DND-41 (cell line): ENCODE measurements at regions not wholly inside any gene's neighbourhood (a gene's known extent, or its start where the extent isn't known, plus 50 kb on each side); places are given as distances from the start of the nearest gene placed in this dataset.

Source experiments
- ATAC-seq: fragments of 200-7000 bp; cut with Tn5 transposase; 3 replicates; pipeline ENCODE4 v1.9.1; 2021; ENCODE audit warnings: low read depth; ENCODE audit not compliant: insufficient read depth
- DNase-seq: peaks from one replicate; pipeline ENCODE4 v3.0.0-alpha.2; 2020
- H2AFZ ChIP-seq: 2 replicates; pipeline ENCODE4 v1.6.0; 2012; ENCODE audit warnings: low read depth, low read length
- H3K27ac ChIP-seq: 2 replicates; pipeline ENCODE4 v1.5.1; 2012; ENCODE audit warnings: low read length, inconsistent platforms
- H3K27me3 ChIP-seq: fragments of 200-600 bp; sonication (generic); 2 replicates; pipeline ENCODE4 v1.6.0; 2012; ENCODE audit warnings: low read length, mild to moderate bottlenecking, inconsistent platforms; ENCODE audit not compliant: insufficient read depth, poor library complexity
- H3K36me3 ChIP-seq: 2 replicates; pipeline ENCODE4 v1.5.1; 2012; ENCODE audit warnings: low read length, inconsistent platforms; ENCODE audit not compliant: insufficient read depth
- H3K4me1 ChIP-seq: 2 replicates; pipeline ENCODE4 v1.5.1; 2012; ENCODE audit warnings: mild to moderate bottlenecking, low read length; ENCODE audit not compliant: insufficient read depth
- H3K4me2 ChIP-seq: 2 replicates; pipeline ENCODE4 v1.6.0; 2012; ENCODE audit warnings: mild to moderate bottlenecking, moderate library complexity, low read length, inconsistent platforms; ENCODE audit not compliant: insufficient read depth
- H3K4me3 ChIP-seq, 2 experiments: fragments of 200-600 bp in 1 of 2; shearing (Covaris generic) in 1 of 2; 2 replicates each; pipeline ENCODE4 v1.5.1; 2012 to 2016; ENCODE audit warnings: inconsistent platforms in 2 of 2, low read length in 2 of 2, mild to moderate bottlenecking in 2 of 2, low read depth in 1 of 2, moderate library complexity in 1 of 2
- H3K79me2 ChIP-seq: 2 replicates; pipeline ENCODE4 v1.6.0; 2012; ENCODE audit warnings: low read length, inconsistent platforms; ENCODE audit not compliant: insufficient read depth
- H3K9ac ChIP-seq: 2 replicates; pipeline ENCODE4 v1.6.0; 2012; ENCODE audit warnings: low read depth, mild to moderate bottlenecking, inconsistent platforms, low read length, moderate library complexity
- H3K9me3 ChIP-seq: 2 replicates; pipeline ENCODE4 v1.5.1; 2012; ENCODE audit warnings: low read length, moderate library complexity, mild to moderate bottlenecking, inconsistent platforms; ENCODE audit not compliant: insufficient read depth, severe bottlenecking
- H4K20me1 ChIP-seq: 2 replicates; pipeline ENCODE4 v1.6.0; 2012; ENCODE audit warnings: low read length; ENCODE audit not compliant: insufficient read depth
- CTCF ChIP-seq: IDR thresholded peaks from 2 replicates; pipeline ENCODE4 v1.5.1; 2012; ENCODE audit warnings: borderline replicate concordance, low read length, moderate library complexity, mild to moderate bottlenecking; ENCODE audit not compliant: poor library complexity, severe bottlenecking; ENCODE audit errors: extremely low read depth
- EZH2 ChIP-seq: IDR thresholded peaks from 3 replicates; pipeline ENCODE4 v1.6.1; 2012; ENCODE audit warnings: borderline replicate concordance, low read depth, mild to moderate bottlenecking, moderate library complexity, low read length, inconsistent platforms; ENCODE audit not compliant: severe bottlenecking

GRCh38 chr6:6771224-6771945 is 182.9 kb downstream of the LY86 start:
- no peaks in the 10 kb centered on the region for H3K36me3 ChIP-seq
- H3K9me3 ChIP-seq, result peaks cover 1% of the 10 kb centered on the region
- ATAC-seq (no peak), DNase-seq (no peak)
- H3K4me3 ChIP-seq, result no peak overlapping the region
- H4K20me1 ChIP-seq, result no peaks in the 10 kb centered on the region
- H3K9ac ChIP-seq, result no peak overlapping the region
- H3K79me2 ChIP-seq, result no peaks in the 10 kb centered on the region
- H3K4me2 ChIP-seq, result no peak overlapping the region
- no peak overlapping the region for H2AFZ ChIP-seq
- no peaks in the 10 kb centered on the region for H3K4me1 ChIP-seq
- H3K27ac ChIP-seq, result no peak overlapping the region
- TF ChIP-seq CTCF, result no peak
- no peak for TF ChIP-seq EZH2
- no peaks in the 10 kb centered on the region for H3K27me3 ChIP-seq

- peaks cover 3% of the 10 kb centered on the region for H3K9me3 ChIP-seq
- H2AFZ ChIP-seq, result no peak overlapping the region
- H3K9ac ChIP-seq, result no peak overlapping the region
- no peaks in the 10 kb centered on the region for H3K27me3 ChIP-seq
- no peak overlapping the region for H3K27ac ChIP-seq
- TF ChIP-seq CTCF, result no peak
- no peak for TF ChIP-seq EZH2
- ATAC-seq (no peak), DNase-seq (no peak)
- H4K20me1 ChIP-seq, result no peaks in the 10 kb centered on the region
- H3K4me1 ChIP-seq, result no peaks in the 10 kb centered on the region
- H3K36me3 ChIP-seq, result no peaks in the 10 kb centered on the region
- no peak overlapping the region for H3K4me2 ChIP-seq
- no peaks in the 10 kb centered on the region for H3K79me2 ChIP-seq
- no peak overlapping the region for H3K4me3 ChIP-seq
Measured at GRCh38 chr6:6771964-6772363, 183.4 kb downstream of the LY86 start.

- no peak for ATAC-seq
- H3K27me3 ChIP-seq, result no peaks in the 10 kb centered on the region
- no peak overlapping the region for H3K4me3 ChIP-seq
- H3K4me1 ChIP-seq, result no peaks in the 10 kb centered on the region
- H4K20me1 ChIP-seq, result no peaks in the 10 kb centered on the region
- H3K4me2 ChIP-seq, result no peak overlapping the region
- H3K36me3 ChIP-seq, result no peaks in the 10 kb centered on the region
- no peak overlapping the region for H3K9ac ChIP-seq
- no peaks in the 10 kb centered on the region for H3K79me2 ChIP-seq
- no peak for DNase-seq
- no peak overlapping the region for H2AFZ ChIP-seq
- TF ChIP-seq EZH2 (no peak), CTCF (no peak)
- peaks cover 3% of the 10 kb centered on the region for H3K9me3 ChIP-seq
- no peak overlapping the region for H3K27ac ChIP-seq
Measured at GRCh38 chr6:6772751-6773150, 184.2 kb downstream of the LY86 start.
